Adipocyte (in vitro differentiated cells): ENCODE measurements at regions not wholly inside any gene's neighbourhood (a gene's known extent, or its start where the extent isn't known, plus 50 kb on each side); places are given as distances from the start of the nearest gene placed in this dataset.

Experiments used
- DNase-seq: peaks from one replicate; pipeline ENCODE4 v3.0.0-alpha.2; 2015; ENCODE audit warnings: low read depth
- H3K27me3 ChIP-seq: replicated peaks from 2 replicates; pipeline ENCODE4 v1.7.0; 2013; ENCODE audit warnings: mild to moderate bottlenecking, low read length, moderate library complexity; ENCODE audit not compliant: control insufficient read depth, insufficient read depth
- H3K36me3 ChIP-seq: 2 replicates; pipeline ENCODE4 v1.7.0; 2013; ENCODE audit warnings: low read length, mild to moderate bottlenecking, moderate library complexity; ENCODE audit not compliant: control insufficient read depth, insufficient read depth, severe bottlenecking
- H3K4me1 ChIP-seq: 2 replicates; pipeline ENCODE4 v1.7.0; 2013; ENCODE audit warnings: mild to moderate bottlenecking, low read length, moderate library complexity; ENCODE audit not compliant: control insufficient read depth, insufficient read depth
- H3K4me3 ChIP-seq: 2 replicates; pipeline ENCODE4 v1.7.0; 2013; ENCODE audit warnings: mild to moderate bottlenecking, low read length, moderate library complexity
- H3K9ac ChIP-seq: 2 replicates; pipeline ENCODE4 v1.7.0; 2013; ENCODE audit warnings: mild to moderate bottlenecking, low read length, moderate library complexity
- H3K9me3 ChIP-seq: 2 replicates; pipeline ENCODE4 v1.7.0; 2013; ENCODE audit warnings: mild to moderate bottlenecking, low read length, moderate library complexity; ENCODE audit not compliant: control insufficient read depth

GRCh38 chr20:11094711-11095110 is 420.9 kb upstream of the JAG1 start:
- no peak for DNase-seq
- Histone ChIP-seq H3K9me3 (no peaks in the 10 kb centered on the region), H3K36me3 (no peaks in the 10 kb centered on the region), H3K27me3 (no peaks in the 10 kb centered on the region), H3K4me3 (no peak overlapping the region), H3K4me1 (peaks cover 7% of the 10 kb centered on the region), H3K9ac (no peak overlapping the region)

- H3K4me3 ChIP-seq = no peak overlapping the region
- H3K9ac ChIP-seq = no peak overlapping the region
- H3K9me3 ChIP-seq = no peaks in the 10 kb centered on the region
- H3K36me3 ChIP-seq = no peaks in the 10 kb centered on the region
- H3K27me3 ChIP-seq = no peaks in the 10 kb centered on the region
- peaks cover 9% of the 10 kb centered on the region for H3K4me1 ChIP-seq
- no peak for DNase-seq
Observed at GRCh38 chr20:11098888-11099287, 425.1 kb upstream of the JAG1 start.

GRCh38 chr20:11101243-11101642 is 427.4 kb upstream of the JAG1 start:
- DNase-seq = peak; percentile 33
- Histone ChIP-seq H3K27me3 (no peaks in the 10 kb centered on the region), H3K9ac (no peak overlapping the region), H3K36me3 (no peaks in the 10 kb centered on the region), H3K4me1 (peaks cover 9% of the 10 kb centered on the region), H3K9me3 (no peaks in the 10 kb centered on the region), H3K4me3 (no peak overlapping the region)

GRCh38 chr20:11101696-11102095 is 427.9 kb upstream of the JAG1 start:
- H3K9ac ChIP-seq = no peak overlapping the region
- H3K4me1 ChIP-seq = peaks cover 9% of the 10 kb centered on the region
- no peaks in the 10 kb centered on the region for H3K36me3 ChIP-seq
- no peak overlapping the region for H3K4me3 ChIP-seq
- no peaks in the 10 kb centered on the region for H3K9me3 ChIP-seq
- DNase-seq = no peak
- no peaks in the 10 kb centered on the region for H3K27me3 ChIP-seq

GRCh38 chr20:11103866-11104265 is 430.1 kb upstream of the JAG1 start:
- no peak for DNase-seq
- H3K27me3 ChIP-seq = no peaks in the 10 kb centered on the region
- H3K4me3 ChIP-seq = no peak overlapping the region
- H3K9ac ChIP-seq = no peak overlapping the region
- no peaks in the 10 kb centered on the region for H3K9me3 ChIP-seq
- H3K4me1 ChIP-seq = peaks cover 12% of the 10 kb centered on the region
- H3K36me3 ChIP-seq = no peaks in the 10 kb centered on the region

- no peaks in the 10 kb centered on the region for H3K36me3 ChIP-seq
- H3K4me3 ChIP-seq = no peak overlapping the region
- no peaks in the 10 kb centered on the region for H3K9me3 ChIP-seq
- peaks cover 3% of the 10 kb centered on the region for H3K4me1 ChIP-seq
- no peaks in the 10 kb centered on the region for H3K27me3 ChIP-seq
- no peak for DNase-seq
- H3K9ac ChIP-seq = no peak overlapping the region
Observed at GRCh38 chr20:11108102-11108810, 434.5 kb upstream of the JAG1 start.

- H3K4me3 ChIP-seq = no peak overlapping the region
- no peaks in the 10 kb centered on the region for H3K9me3 ChIP-seq
- no peak for DNase-seq
- peaks cover 3% of the 10 kb centered on the region for H3K4me1 ChIP-seq
- H3K9ac ChIP-seq = no peak overlapping the region
- H3K27me3 ChIP-seq = no peaks in the 10 kb centered on the region
- no peaks in the 10 kb centered on the region for H3K36me3 ChIP-seq
Observed at GRCh38 chr20:11110535-11110934, 436.7 kb upstream of the JAG1 start.

- Histone ChIP-seq H3K9ac (no peak overlapping the region), H3K4me3 (no peak overlapping the region), H3K36me3 (no peaks in the 10 kb centered on the region), H3K4me1 (peaks cover 3% of the 10 kb centered on the region), H3K9me3 (no peaks in the 10 kb centered on the region), H3K27me3 (no peaks in the 10 kb centered on the region)
- no peak for DNase-seq
Observed at GRCh38 chr20:11111191-11111590, 437.4 kb upstream of the JAG1 start.

- no peak for DNase-seq
- Histone ChIP-seq H3K9ac (no peak overlapping the region), H3K36me3 (no peaks in the 10 kb centered on the region), H3K27me3 (no peaks in the 10 kb centered on the region), H3K9me3 (no peaks in the 10 kb centered on the region), H3K4me3 (no peak overlapping the region), H3K4me1 (peaks cover 3% of the 10 kb centered on the region)
Observed at GRCh38 chr20:11112832-11113231, 439.0 kb upstream of the JAG1 start.

GRCh38 chr20:11114382-11114781 is 440.6 kb upstream of the JAG1 start:
- no peaks in the 10 kb centered on the region for H3K27me3 ChIP-seq
- no peaks in the 10 kb centered on the region for H3K36me3 ChIP-seq
- H3K9ac ChIP-seq = no peak overlapping the region
- no peaks in the 10 kb centered on the region for H3K9me3 ChIP-seq
- H3K4me1 ChIP-seq = peaks cover 4% of the 10 kb centered on the region
- no peak overlapping the region for H3K4me3 ChIP-seq
- DNase-seq = no peak

GRCh38 chr20:11117808-11118528 is 444.2 kb upstream of the JAG1 start:
- Histone ChIP-seq H3K9ac (no peak overlapping the region), H3K36me3 (no peaks in the 10 kb centered on the region)
- peak; percentile 3 for DNase-seq

More at GRCh38 chr20:11117808-11118528, 444.2 kb upstream of the JAG1 start:
- H3K4me1 ChIP-seq = peaks cover 4% of the 10 kb centered on the region
- no peaks in the 10 kb centered on the region for H3K9me3 ChIP-seq
- H3K27me3 ChIP-seq = no peaks in the 10 kb centered on the region
- H3K4me3 ChIP-seq = no peak overlapping the region
